ENCODE measurements at regions not wholly inside any gene's neighbourhood (a gene's known extent, or its start where the extent isn't known, plus 50 kb on each side); places are given as distances from the start of the nearest gene placed in this dataset.
"Not testable (repeated sequence)": the region's sequence is repeated elsewhere in the genome, so short reads cannot be mapped to it uniquely, and the experiment has no call there.

DNA sequence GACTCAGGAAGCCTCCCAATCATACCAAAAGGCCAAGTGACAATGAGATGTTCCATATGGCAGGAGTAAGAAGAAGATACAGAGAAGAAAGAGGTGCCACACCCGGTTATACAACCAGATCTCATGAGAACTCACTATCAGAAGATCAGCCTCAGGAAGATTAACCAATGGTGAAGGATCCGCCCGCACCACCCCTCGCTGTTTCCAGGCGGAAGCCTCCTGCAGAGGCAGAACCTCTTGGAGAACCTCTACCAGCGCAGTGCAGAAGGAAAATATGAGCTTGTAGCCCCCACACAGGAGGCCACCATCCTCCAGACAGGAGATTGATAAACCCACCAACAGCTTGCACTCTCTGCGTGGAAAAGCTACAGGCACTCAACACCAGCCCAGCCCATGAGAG is 245.1 kb downstream of the POTED start:
- no peak overlapping the region for H3K27ac ChIP-seq
- H3K36me3 ChIP-seq (ENCODE audit: insufficient read depth in 1 of 2, low read depth in 1 of 2), result no peaks in the 10 kb centered on the region
- TF ChIP-seq, protein P1, sequence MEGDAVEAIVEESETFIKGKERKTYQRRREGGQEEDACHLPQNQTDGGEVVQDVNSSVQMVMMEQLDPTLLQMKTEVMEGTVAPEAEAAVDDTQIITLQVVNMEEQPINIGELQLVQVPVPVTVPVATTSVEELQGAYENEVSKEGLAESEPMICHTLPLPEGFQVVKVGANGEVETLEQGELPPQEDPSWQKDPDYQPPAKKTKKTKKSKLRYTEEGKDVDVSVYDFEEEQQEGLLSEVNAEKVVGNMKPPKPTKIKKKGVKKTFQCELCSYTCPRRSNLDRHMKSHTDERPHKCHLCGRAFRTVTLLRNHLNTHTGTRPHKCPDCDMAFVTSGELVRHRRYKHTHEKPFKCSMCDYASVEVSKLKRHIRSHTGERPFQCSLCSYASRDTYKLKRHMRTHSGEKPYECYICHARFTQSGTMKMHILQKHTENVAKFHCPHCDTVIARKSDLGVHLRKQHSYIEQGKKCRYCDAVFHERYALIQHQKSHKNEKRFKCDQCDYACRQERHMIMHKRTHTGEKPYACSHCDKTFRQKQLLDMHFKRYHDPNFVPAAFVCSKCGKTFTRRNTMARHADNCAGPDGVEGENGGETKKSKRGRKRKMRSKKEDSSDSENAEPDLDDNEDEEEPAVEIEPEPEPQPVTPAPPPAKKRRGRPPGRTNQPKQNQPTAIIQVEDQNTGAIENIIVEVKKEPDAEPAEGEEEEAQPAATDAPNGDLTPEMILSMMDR (IDR thresholded peaks at IDR 0.05), result no peak
- no peaks in the 10 kb centered on the region for H3K27me3 ChIP-seq (ENCODE audit: insufficient read depth in 3 of 3, low read length in 2 of 3)
- WGBS, 3 donors, result 76 to 85% (median 79%) methylated on average over 7 of the region's 7 CpGs
- DNase-seq, result no peak
- no peak for ATAC-seq
- no peaks in the 10 kb centered on the region for H3K4me1 ChIP-seq
- H3K9me3 ChIP-seq, result no peaks in the 10 kb centered on the region
- intact Hi-C loops (cut with DNase I), result no loop called here
- no peak overlapping the region for H3K4me3 ChIP-seq

DNA sequence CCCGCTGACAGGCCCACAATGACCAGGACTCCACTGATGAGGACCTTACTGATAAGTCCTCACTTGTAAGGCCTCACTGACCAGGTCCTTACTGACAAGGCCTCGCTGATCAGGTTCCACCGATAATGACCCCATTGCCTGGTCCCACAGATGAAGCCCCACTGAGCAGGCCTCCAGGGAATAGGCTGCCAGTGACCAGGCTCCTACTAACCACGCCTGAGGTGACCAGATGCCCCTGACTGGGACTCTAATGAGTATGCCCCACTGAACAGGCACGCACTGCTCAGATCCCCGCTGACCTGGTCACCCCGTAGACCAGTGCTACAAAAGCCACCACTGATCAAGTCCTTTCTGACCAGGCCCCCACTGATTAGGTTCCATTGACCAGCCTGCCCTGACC is 241.2 kb downstream of the POTED start:
- H3K9me3 ChIP-seq; ATAC-seq; H3K36me3 ChIP-seq (ENCODE audit: insufficient read depth in 1 of 2, low read depth in 1 of 2); H3K27me3 ChIP-seq (ENCODE audit: insufficient read depth in 3 of 3, low read length in 2 of 3); DNase-seq; H3K4me1 ChIP-seq; H3K4me3 ChIP-seq; intact Hi-C loops (cut with DNase I); H3K27ac ChIP-seq: not testable (repeated sequence)
- 62 to 81% (median 76%) methylated on average over 7 of the region's 7 CpGs for WGBS, 3 donors

DNA sequence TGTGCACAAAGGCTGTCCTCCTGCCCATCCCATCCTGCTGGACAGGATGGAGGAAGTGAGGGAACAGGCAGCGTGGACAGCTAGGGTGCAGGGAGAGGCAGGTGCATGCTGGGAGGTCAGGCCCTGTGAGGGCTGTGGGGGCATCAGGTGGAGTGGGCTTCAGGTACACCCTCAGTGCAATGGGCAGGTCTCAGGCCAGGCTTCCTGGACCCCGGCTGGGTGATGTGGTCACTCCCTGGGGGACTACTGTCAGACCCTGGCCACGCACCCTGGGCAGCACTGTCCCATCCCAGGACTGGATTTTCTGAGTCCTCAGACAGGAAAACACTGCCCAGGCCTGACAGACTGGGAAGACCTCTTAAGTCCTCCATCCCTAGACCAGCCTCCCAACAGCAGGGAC is 239.9 kb downstream of the POTED start:
- H3K9me3 ChIP-seq; ATAC-seq; H3K4me1 ChIP-seq; intact Hi-C loops (cut with DNase I); H3K36me3 ChIP-seq (ENCODE audit: insufficient read depth in 1 of 2, low read depth in 1 of 2); H3K4me3 ChIP-seq; H3K27me3 ChIP-seq (ENCODE audit: insufficient read depth in 3 of 3, low read length in 2 of 3); DNase-seq; H3K27ac ChIP-seq: not testable (repeated sequence)
- 51 to 64% (median 62%) methylated on average over 3 of the region's 3 CpGs for WGBS, 3 donors

DNA sequence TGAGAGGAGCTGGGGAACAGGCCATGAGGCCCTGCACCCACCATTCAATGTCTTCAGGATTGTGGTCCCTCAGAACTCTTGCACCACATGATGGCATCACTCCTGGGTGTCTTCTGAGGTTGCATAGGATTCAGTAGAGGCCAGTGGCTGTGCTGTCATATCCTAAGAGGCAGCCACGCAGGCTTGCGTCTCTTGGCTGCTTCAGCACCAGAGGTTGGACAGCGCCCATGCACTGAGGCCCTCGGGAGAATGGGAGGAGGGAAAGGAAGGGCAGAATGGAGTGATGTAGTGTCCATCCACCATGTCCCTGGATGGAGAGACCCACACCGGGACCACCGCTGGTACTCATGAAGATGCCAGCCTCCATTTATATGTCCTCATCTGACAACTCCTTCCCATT is 237.1 kb downstream of the POTED start:
- ATAC-seq; H3K4me3 ChIP-seq; DNase-seq; H3K27me3 ChIP-seq (ENCODE audit: insufficient read depth in 3 of 3, low read length in 2 of 3); H3K4me1 ChIP-seq; H3K27ac ChIP-seq; H3K9me3 ChIP-seq; intact Hi-C loops (cut with DNase I); H3K36me3 ChIP-seq (ENCODE audit: insufficient read depth in 1 of 2, low read depth in 1 of 2): not testable (repeated sequence)
- 29 to 62% (median 49%) methylated on average over 5 to 6 of the region's 6 CpGs for WGBS, 3 donors

DNA sequence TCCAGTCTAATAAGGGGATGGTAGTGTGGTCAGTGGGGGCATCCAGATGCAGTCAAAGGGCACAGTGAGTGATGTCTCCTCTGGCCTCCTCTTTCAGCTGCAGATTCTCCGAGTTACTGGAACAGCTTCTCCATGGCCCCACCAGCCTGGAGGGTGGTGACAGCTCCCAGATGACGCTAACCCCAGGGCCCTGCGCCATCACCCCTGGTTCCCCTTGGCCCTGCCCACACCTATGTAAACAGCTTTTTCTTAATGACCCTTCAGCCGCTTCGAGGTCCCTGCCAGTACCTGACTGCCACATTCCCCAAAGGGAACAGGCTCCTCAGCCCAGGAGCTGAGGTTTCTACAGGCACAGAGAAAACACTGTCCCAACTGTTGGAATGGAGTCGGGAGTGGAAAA is 235.0 kb downstream of the POTED start:
- ATAC-seq; H3K36me3 ChIP-seq (ENCODE audit: insufficient read depth in 1 of 2, low read depth in 1 of 2); DNase-seq; intact Hi-C loops (cut with DNase I); H3K27ac ChIP-seq; H3K27me3 ChIP-seq (ENCODE audit: insufficient read depth in 3 of 3, low read length in 2 of 3); H3K4me1 ChIP-seq; H3K4me3 ChIP-seq; H3K9me3 ChIP-seq: not testable (repeated sequence)
- WGBS, 3 donors, result 66 to 77% (median 68%) methylated on average over 6 of the region's 6 CpGs

DNA sequence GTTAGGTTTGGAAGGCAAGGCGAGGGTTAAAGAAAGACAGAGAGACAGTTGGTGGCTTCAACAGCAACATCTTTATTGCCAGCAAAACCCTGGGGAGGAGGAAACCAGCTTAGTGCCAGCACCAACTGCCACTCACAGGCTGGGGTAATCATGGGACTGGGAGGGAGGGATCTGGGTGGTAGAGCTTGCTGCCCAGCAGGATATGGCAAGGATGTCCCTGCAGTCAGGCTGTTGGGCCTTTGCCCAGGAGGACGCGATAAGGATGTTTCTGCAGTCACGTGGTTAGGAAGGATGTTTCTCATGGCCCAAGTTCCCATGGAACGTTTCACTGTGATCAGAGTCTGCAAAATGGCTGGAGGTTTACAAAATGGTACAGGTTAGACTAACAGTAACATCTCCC is 233.5 kb downstream of the POTED start:
- ATAC-seq; H3K27me3 ChIP-seq (ENCODE audit: insufficient read depth in 3 of 3, low read length in 2 of 3); H3K36me3 ChIP-seq (ENCODE audit: insufficient read depth in 1 of 2, low read depth in 1 of 2); H3K4me1 ChIP-seq; H3K4me3 ChIP-seq; intact Hi-C loops (cut with DNase I); H3K27ac ChIP-seq; DNase-seq; H3K9me3 ChIP-seq: not testable (repeated sequence)
- 44 to 51% (median 45%) methylated on average over 5 of the region's 5 CpGs for WGBS, 3 donors

DNA sequence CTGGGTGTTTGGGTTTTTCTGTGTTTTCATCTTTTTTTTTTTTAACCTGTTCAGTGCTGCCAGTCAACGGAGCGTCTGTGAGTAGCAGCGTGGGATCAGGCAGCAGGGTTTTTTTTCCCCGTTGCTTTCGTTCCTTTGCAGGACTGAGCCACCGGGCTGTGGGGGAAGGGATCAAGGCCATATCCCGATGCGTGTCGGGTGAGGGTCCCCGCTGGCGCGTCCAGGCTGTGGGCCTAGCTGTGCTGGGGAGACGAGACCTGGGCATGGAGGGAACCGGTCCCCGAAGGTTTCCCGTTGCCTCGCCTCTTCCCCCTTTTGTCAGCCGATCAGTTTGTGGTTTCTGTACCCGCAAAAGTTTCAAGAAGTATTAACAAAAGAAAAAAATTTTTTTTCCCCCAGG is 218.1 kb downstream of the POTED start:
- H3K4me1 ChIP-seq; ATAC-seq; H3K4me3 ChIP-seq; H3K27ac ChIP-seq; H3K9me3 ChIP-seq; intact Hi-C loops (cut with DNase I); DNase-seq; H3K36me3 ChIP-seq (ENCODE audit: insufficient read depth in 1 of 2, low read depth in 1 of 2); H3K27me3 ChIP-seq (ENCODE audit: insufficient read depth in 3 of 3, low read length in 2 of 3): not testable (repeated sequence)
- 90 to 91% (median 91%) methylated on average over 19 of the region's 19 CpGs for WGBS, 3 donors

DNA sequence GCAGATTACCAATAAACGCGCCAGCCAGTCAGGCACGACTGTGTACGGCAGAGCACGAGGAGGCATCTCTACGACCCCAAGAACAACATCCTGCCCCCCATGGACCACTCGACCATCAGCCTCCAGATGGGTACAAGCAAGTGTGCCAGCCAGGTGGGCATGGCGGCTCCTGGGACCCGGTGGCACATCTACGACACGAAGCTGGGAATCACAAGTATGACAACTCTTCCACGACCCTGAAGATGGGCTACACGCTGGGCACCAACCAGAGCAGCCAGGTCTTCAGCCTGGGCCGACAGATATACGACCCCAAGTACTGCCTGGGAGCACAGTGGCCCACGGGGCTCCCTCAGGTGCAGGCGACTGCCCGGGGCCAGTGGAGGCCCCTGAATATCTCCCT is 217.6 kb downstream of the POTED start:
- Histone ChIP-seq H3K27me3 (ENCODE audit: insufficient read depth in 3 of 3, low read length in 2 of 3) (no peaks in the 10 kb centered on the region), H3K4me3 (no peak overlapping the region), H3K4me1 (no peaks in the 10 kb centered on the region), H3K9me3 (no peaks in the 10 kb centered on the region), H3K36me3 (ENCODE audit: insufficient read depth in 1 of 2, low read depth in 1 of 2) (no peaks in the 10 kb centered on the region), H3K27ac (no peak overlapping the region)
- ATAC-seq (no peak), DNase-seq (no peak)
- 81 to 86% (median 81%) methylated on average over 18 of the region's 18 CpGs for WGBS, 3 donors
- TF ChIP-seq, protein P1 (IDR thresholded peaks at IDR 0.05), result no peak
- intact Hi-C loops (cut with DNase I), result no loop called here

DNA sequence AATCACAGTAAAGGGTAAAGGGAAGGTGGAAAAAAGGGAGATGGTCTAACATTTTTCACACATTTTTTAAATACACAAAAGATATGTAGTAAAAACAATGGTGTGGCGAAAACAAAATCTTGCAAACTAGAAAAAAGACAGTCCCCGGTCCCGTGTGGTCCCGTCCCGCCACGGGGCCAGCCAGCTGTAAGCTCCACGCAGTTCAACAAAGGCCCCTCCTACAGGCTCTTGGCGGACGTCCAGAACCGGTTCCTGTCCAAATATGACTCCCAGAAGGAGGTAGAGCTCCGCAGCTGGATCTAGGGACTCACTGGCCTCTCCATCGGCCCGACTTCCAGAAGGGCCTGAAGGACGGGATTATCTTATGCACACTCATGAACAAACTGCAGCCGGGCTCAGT is 216.9 kb downstream of the POTED start:
- H3K9me3 ChIP-seq; H3K4me1 ChIP-seq; H3K4me3 ChIP-seq; H3K27ac ChIP-seq; intact Hi-C loops (cut with DNase I); H3K27me3 ChIP-seq (ENCODE audit: insufficient read depth in 3 of 3, low read length in 2 of 3); ATAC-seq; H3K36me3 ChIP-seq (ENCODE audit: insufficient read depth in 1 of 2, low read depth in 1 of 2): not testable (repeated sequence)
- DNase-seq, result peak in 1 of 2 donors; percentile 44
- WGBS, 3 donors, result 79 to 88% (median 84%) methylated on average over 15 of the region's 15 CpGs

DNA sequence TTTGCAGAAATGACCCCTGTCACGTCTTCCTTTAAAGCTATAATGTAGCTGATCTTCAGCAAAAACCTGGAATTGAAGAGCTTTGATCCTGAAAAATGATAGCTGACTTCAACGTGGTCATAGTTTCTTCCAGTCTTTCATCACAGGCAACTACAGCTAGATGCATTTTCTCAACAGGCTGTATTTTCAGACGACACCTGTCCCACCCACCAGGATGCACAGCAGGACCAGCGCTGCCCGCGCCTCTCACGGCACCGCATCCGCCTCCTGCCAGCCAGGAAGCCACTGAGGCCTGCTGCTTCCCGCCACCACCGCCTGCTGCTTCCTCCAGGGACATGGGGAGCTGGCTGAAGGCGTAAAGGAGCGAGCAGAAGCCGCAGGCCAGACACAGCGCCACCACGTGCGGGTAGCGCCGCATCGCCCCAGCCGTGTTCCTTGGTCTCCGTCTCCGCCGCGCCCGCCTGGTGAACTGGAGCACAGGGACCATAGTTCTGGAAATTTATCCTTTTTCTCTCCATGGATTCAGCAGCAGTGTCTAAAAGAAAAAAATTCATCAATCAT is 215.7 kb downstream of the POTED start:
- H3K27me3 ChIP-seq (ENCODE audit: insufficient read depth in 3 of 3, low read length in 2 of 3); H3K4me3 ChIP-seq; DNase-seq; H3K4me1 ChIP-seq; H3K27ac ChIP-seq; H3K9me3 ChIP-seq; H3K36me3 ChIP-seq (ENCODE audit: insufficient read depth in 1 of 2, low read depth in 1 of 2); intact Hi-C loops (cut with DNase I); ATAC-seq: not testable (repeated sequence)
- 23 to 41% (median 31%) methylated on average over 3 to 9 of the region's 26 CpGs for WGBS, 3 donors
